Loucy (cell line): ENCODE measurements at regions not wholly inside any gene's neighbourhood (a gene's known extent, or its start where the extent isn't known, plus 50 kb on each side); places are given as distances from the start of the nearest gene placed in this dataset.

ENCODE experiments used
- EZH2phosphoT487 ChIP-seq: fragments of 200-600 bp; IDR thresholded peaks from 2 replicates; pipeline ENCODE4 v1.6.1; 2018; ENCODE audit warnings: antibody characterized with exemption, mild to moderate bottlenecking, moderate library complexity, borderline replicate concordance
- TF ChIP-seq, protein P1 (sequence below): fragments of 200-600 bp; sonication (generic); conservative IDR thresholded peaks from 2 replicates; pipeline ENCODE4 v1.5.1; 2014; ENCODE audit warnings: mild to moderate bottlenecking, antibody characterized with exemption, low read length

DNA sequence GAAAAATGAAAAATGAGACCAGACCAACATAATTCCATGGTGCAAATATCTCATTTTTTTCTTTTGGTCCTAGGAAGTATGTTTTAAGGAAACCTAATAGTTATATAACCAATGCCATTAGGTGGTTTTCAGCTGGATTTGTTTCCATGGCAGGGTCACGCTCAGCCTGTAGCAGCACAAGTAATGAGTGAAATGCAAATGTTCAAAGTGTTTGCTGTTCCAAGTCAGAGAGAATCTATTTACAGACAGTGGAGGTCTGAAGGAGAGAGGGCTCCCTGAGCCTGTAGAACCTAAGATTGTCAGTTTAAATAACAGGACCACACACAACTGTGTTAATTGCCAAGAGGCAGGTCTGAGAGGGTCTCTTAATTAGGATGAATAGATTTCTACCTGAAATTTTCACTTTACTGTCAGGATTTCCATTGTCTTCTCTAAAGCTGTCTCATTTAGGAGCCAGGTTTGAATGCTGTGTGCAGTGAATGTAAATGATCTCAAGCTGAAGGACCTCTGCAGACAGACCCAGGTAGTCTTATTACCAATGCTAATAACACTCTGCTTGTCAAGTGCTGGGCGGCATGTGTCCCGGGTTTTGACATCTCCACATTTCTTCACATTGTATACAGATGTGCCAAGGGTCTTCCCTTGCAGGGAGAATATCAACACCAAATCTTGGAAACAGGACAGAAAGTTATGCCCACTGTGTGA lies 317.3 kb upstream of the NECTIN3 start:
- TF ChIP-seq, protein P1, sequence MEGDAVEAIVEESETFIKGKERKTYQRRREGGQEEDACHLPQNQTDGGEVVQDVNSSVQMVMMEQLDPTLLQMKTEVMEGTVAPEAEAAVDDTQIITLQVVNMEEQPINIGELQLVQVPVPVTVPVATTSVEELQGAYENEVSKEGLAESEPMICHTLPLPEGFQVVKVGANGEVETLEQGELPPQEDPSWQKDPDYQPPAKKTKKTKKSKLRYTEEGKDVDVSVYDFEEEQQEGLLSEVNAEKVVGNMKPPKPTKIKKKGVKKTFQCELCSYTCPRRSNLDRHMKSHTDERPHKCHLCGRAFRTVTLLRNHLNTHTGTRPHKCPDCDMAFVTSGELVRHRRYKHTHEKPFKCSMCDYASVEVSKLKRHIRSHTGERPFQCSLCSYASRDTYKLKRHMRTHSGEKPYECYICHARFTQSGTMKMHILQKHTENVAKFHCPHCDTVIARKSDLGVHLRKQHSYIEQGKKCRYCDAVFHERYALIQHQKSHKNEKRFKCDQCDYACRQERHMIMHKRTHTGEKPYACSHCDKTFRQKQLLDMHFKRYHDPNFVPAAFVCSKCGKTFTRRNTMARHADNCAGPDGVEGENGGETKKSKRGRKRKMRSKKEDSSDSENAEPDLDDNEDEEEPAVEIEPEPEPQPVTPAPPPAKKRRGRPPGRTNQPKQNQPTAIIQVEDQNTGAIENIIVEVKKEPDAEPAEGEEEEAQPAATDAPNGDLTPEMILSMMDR: no peak
- no peak for TF ChIP-seq EZH2phosphoT487
